SU-DHL-6 (cell line): ENCODE measurements at regions not wholly inside any gene's neighbourhood (a gene's known extent, or its start where the extent isn't known, plus 50 kb on each side); places are given as distances from the start of the nearest gene placed in this dataset.

Experiments
- H2AFZ ChIP-seq: fragments of 200-600 bp; sonication (generic); 2 replicates; pipeline ENCODE4 v1.6.1; 2014; ENCODE audit warnings: low read depth, mild to moderate bottlenecking, moderate library complexity, mixed read lengths, antibody characterized with exemption, low read length; ENCODE audit not compliant: severe bottlenecking
- H3F3A ChIP-seq: fragments of 200-600 bp; shearing (Covaris generic); 2 replicates; pipeline ENCODE4 v1.6.0; 2016; ENCODE audit warnings: antibody characterized with exemption, mild to moderate bottlenecking; ENCODE audit not compliant: insufficient read depth
- H3K27ac ChIP-seq: fragments of 200-600 bp; sonication (generic); 2 replicates; pipeline ENCODE4 v1.5.1; 2016; ENCODE audit warnings: low read depth, mild to moderate bottlenecking, low read length, moderate library complexity, mixed read lengths
- H3K27me3 ChIP-seq: fragments of 200-600 bp; sonication (generic), shearing (Covaris generic); 2 replicates; pipeline ENCODE4 v1.6.0; 2014; ENCODE audit warnings: mild to moderate bottlenecking, low read length
- H3K36me3 ChIP-seq: fragments of 200-600 bp; sonication (generic); 2 replicates; pipeline ENCODE4 v1.6.1; 2014; ENCODE audit warnings: mild to moderate bottlenecking, low read length, mixed read lengths
- H3K4me2 ChIP-seq: fragments of 300-600, 200-600 bp; shearing (Covaris generic), sonication (generic); 2 replicates; pipeline ENCODE4 v1.6.0; 2014; ENCODE audit warnings: low read length, low read depth, mild to moderate bottlenecking; ENCODE audit not compliant: poor library complexity, severe bottlenecking
- H3K4me3 ChIP-seq: fragments of 200-600 bp; sonication (generic); 2 replicates; pipeline ENCODE4 v1.5.1; 2014; ENCODE audit warnings: antibody characterized with exemption, low read length, mild to moderate bottlenecking, mixed read lengths; ENCODE audit not compliant: insufficient read depth, poor library complexity, severe bottlenecking
- H3K79me2 ChIP-seq: fragments of 200-600 bp; sonication (generic); 2 replicates; pipeline ENCODE4 v1.6.1; 2014; ENCODE audit warnings: mild to moderate bottlenecking, low read length, moderate library complexity; ENCODE audit not compliant: insufficient read depth
- H3K9ac ChIP-seq: fragments of 200-600 bp; sonication (generic); 2 replicates; pipeline ENCODE4 v1.7.0; 2014; ENCODE audit warnings: mild to moderate bottlenecking, low read length
- H3K9me2 ChIP-seq: fragments of 200-600 bp; sonication (generic); replicated peaks from 2 replicates; pipeline ENCODE4 v1.6.1; 2014; ENCODE audit warnings: low read length; ENCODE audit not compliant: insufficient read depth
- H3K9me3 ChIP-seq: fragments of 200-600 bp; sonication (generic); 2 replicates; pipeline ENCODE4 v1.6.1; 2014; ENCODE audit warnings: low read length, mixed read lengths; ENCODE audit not compliant: insufficient read depth
- H4K20me1 ChIP-seq: fragments of 200-600 bp; sonication (generic); 2 replicates; pipeline ENCODE4 v1.6.1; 2014; ENCODE audit warnings: low read depth, mild to moderate bottlenecking, antibody characterized with exemption, low read length, moderate library complexity, mixed read lengths
- CTCF ChIP-seq: fragments of 200-600 bp; sonication (generic); IDR thresholded peaks from one replicate; pipeline ENCODE4 v1.5.1; 2017; ENCODE audit warnings: antibody characterized with exemption, mild to moderate bottlenecking, low read length, moderate library complexity; ENCODE audit not compliant: insufficient read depth, poor library complexity, severe bottlenecking
- EZH2phosphoT487 ChIP-seq: fragments of 200-600 bp; sonication (generic), shearing (Covaris generic); conservative IDR thresholded peaks from 2 replicates; pipeline ENCODE4 v1.6.1; 2018; ENCODE audit warnings: mild to moderate bottlenecking, antibody characterized with exemption, low read length, moderate library complexity, mixed read lengths

- Histone ChIP-seq H3K27me3 (no peaks in the 10 kb centered on the region), H3K9me3 (no peaks in the 10 kb centered on the region), H3K36me3 (no peaks in the 10 kb centered on the region), H3F3A (no peaks in the 10 kb centered on the region), H3K27ac (no peak overlapping the region), H3K4me3 (no peak overlapping the region), H3K4me2 (no peak overlapping the region), H3K9me2 (no peaks in the 10 kb centered on the region), H3K9ac (no peak overlapping the region), H3K79me2 (no peaks in the 10 kb centered on the region), H4K20me1 (no peaks in the 10 kb centered on the region), H2AFZ (no peak overlapping the region)
- TF ChIP-seq CTCF (no peak), EZH2phosphoT487 (no peak)
Measured at GRCh38 chr2:176558574-176559140, 289.4 kb downstream of the MTX2 start.

- Histone ChIP-seq H3K79me2 (no peaks in the 10 kb centered on the region), H3K9me3 (no peaks in the 10 kb centered on the region), H4K20me1 (no peaks in the 10 kb centered on the region), H3K4me2 (no peak overlapping the region), H3K27me3 (no peaks in the 10 kb centered on the region), H3K9ac (no peak overlapping the region), H3K36me3 (no peaks in the 10 kb centered on the region), H3K9me2 (no peaks in the 10 kb centered on the region), H3K4me3 (no peak overlapping the region), H2AFZ (no peak overlapping the region), H3F3A (no peaks in the 10 kb centered on the region), H3K27ac (no peak overlapping the region)
- no peak for TF ChIP-seq CTCF
- TF ChIP-seq EZH2phosphoT487 = no peak
Measured at GRCh38 chr2:176560296-176560695, 291.1 kb downstream of the MTX2 start.

GRCh38 chr2:176561706-176562105, 292.5 kb downstream of the MTX2 start:
- H3K27me3 ChIP-seq = no peaks in the 10 kb centered on the region
- H3K79me2 ChIP-seq = no peaks in the 10 kb centered on the region
- no peaks in the 10 kb centered on the region for H3F3A ChIP-seq
- no peak overlapping the region for H3K4me2 ChIP-seq
- H4K20me1 ChIP-seq = no peaks in the 10 kb centered on the region
- no peaks in the 10 kb centered on the region for H3K9me2 ChIP-seq
- H3K9me3 ChIP-seq = no peaks in the 10 kb centered on the region
- TF ChIP-seq EZH2phosphoT487 = no peak
- no peak for TF ChIP-seq CTCF
- no peak overlapping the region for H3K27ac ChIP-seq
- H3K9ac ChIP-seq = no peak overlapping the region
- H2AFZ ChIP-seq = no peak overlapping the region
- no peaks in the 10 kb centered on the region for H3K36me3 ChIP-seq
- no peak overlapping the region for H3K4me3 ChIP-seq
